GM12874 (cell line): ENCODE measurements at regions not wholly inside any gene's neighbourhood (a gene's known extent, or its start where the extent isn't known, plus 50 kb on each side); places are given as distances from the start of the nearest gene placed in this dataset.

Source experiments
- TF ChIP-seq, protein P1 (sequence below): IDR thresholded peaks from 2 replicates; pipeline ENCODE4 v1.5.1; 2011; ENCODE audit warnings: low read depth, mild to moderate bottlenecking, control low read depth, low read length, moderate library complexity; ENCODE audit not compliant: insufficient read depth

GRCh38 chr2:62339837-62340236 is 143.9 kb downstream of the B3GNT2 start:
- TF ChIP-seq, protein P1, sequence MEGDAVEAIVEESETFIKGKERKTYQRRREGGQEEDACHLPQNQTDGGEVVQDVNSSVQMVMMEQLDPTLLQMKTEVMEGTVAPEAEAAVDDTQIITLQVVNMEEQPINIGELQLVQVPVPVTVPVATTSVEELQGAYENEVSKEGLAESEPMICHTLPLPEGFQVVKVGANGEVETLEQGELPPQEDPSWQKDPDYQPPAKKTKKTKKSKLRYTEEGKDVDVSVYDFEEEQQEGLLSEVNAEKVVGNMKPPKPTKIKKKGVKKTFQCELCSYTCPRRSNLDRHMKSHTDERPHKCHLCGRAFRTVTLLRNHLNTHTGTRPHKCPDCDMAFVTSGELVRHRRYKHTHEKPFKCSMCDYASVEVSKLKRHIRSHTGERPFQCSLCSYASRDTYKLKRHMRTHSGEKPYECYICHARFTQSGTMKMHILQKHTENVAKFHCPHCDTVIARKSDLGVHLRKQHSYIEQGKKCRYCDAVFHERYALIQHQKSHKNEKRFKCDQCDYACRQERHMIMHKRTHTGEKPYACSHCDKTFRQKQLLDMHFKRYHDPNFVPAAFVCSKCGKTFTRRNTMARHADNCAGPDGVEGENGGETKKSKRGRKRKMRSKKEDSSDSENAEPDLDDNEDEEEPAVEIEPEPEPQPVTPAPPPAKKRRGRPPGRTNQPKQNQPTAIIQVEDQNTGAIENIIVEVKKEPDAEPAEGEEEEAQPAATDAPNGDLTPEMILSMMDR, result no peak

- TF ChIP-seq, protein P1, result no peak
Observed at GRCh38 chr2:62339413-62339812, 143.5 kb downstream of the B3GNT2 start.

DNA sequence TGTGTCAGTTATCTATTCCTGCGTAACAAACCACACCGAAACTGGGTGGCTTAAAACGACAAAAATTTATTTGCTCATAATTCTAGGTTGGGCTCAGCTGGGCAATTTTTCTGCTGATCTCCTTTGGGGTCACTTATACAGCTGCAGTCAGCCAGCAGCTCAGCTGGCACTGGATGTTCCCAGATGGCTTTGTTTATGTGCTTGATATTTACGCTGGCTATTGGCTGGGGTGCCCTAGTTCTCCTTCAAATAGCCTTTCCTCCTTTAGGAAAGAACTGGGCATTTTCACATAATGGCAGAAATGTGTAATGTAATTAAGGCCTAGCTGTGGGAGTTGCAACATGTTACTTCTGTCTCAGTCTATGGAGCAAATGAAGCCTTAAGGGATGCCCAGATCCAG is 142.2 kb downstream of the B3GNT2 start:
- TF ChIP-seq, protein P1, result no peak

- TF ChIP-seq, protein P1, result no peak
Observed at GRCh38 chr2:62337403-62337802, 141.5 kb downstream of the B3GNT2 start.

DNA sequence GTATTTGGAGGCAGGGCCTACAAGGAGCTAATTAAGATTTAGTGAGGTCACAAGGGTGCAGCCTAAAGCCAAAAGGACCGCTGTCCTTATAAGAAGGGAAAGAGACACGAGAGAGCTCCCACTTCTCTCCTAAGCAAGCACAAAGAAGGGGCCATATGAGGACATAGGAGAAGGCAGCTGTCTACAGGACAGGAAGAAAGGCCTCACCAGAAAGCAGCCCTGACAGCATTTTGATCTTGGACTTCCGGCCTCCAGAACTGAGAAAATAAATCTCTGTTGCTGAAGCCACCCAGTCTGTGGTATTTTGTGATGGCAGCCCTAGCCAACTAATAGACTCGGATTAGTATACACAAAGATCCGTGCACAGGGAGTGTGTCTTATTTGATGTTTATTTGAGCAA is 139.7 kb downstream of the B3GNT2 start:
- TF ChIP-seq, protein P1, result no peak

DNA sequence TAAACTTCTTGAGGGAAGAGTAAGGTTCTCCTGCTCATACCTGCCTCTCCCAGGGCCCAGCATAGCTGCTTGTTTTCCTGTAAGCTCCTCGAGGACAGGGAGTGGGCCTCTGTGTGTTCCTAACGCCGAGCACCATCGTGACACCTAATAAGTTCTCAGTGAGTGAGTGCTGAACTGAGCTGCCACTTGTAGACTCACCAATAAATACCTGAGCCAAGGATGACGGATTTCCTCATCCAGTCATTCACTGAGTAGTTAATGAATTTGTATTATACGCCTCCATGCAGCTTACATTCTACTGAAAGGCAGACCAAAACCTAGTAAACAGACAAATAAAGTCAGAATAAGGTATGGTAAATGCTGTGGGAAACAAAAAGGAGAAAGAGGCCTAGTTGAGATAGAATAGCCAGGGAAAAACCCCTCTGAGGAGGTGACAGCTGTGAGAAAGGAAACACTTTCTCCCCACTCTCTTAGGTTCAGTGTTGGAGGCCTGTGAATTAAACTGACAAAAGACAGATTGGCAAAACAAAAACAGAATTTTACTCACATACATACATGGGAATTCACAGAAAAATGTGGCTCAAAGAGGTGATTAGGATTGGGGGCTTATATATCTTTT is 138.6 kb downstream of the B3GNT2 start:
- TF ChIP-seq, protein P1, result no peak

GRCh38 chr2:62334009-62334408 is 138.1 kb downstream of the B3GNT2 start:
- TF ChIP-seq, protein P1, result no peak
